ENCODE measurements at regions not wholly inside any gene's neighbourhood (a gene's known extent, or its start where the extent isn't known, plus 50 kb on each side); places are given as distances from the start of the nearest gene placed in this dataset.

DNA sequence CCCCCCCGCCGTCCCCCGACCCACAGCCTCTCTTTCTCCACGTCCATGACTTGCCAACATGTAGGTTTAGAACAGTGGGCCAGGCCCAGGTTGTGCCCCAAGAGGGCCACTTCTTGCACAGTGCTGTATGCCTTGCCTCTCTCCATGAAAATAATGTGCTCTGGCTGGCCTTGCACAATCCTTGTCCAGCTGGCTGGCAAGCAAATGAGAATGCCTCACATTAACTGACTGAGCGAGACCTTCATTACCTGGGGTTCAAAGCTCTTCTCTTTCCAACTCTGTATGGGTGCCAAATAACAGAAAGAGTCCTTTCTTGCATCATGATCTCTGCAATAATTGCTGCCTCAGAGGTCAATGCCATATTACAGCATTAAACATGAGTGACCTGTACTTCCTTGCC, 416.6 kb downstream of the FGF13 start:
- no peak for FAIRE-seq
- POLR2A ChIA-PET = no interaction called here
- Histone ChIP-seq H3K4me3 (no peak overlapping the region), H3K9ac (ENCODE audit: control insufficient read depth, insufficient read depth, low read length) (no peak overlapping the region), H3K4me1 (ENCODE audit: control insufficient read depth, insufficient read depth, low read length) (no peaks in the 10 kb centered on the region), H3K27me3 (replicated peaks in 1 of 2; ENCODE audit: control insufficient read depth in 2 of 2, insufficient read depth in 2 of 2, low read length in 1 of 2) (no peaks in the 10 kb centered on the region), H3K9me3 (replicated peaks; ENCODE audit: control insufficient read depth, insufficient read depth, low read length) (no peaks in the 10 kb centered on the region), H4K20me1 (ENCODE audit: control insufficient read depth, insufficient read depth) (no peaks in the 10 kb centered on the region), H3K36me3 (ENCODE audit: control insufficient read depth in 2 of 2, insufficient read depth in 2 of 2, low read length in 1 of 2) (no peaks in the 10 kb centered on the region), H3K79me2 (ENCODE audit: control insufficient read depth, insufficient read depth, low read length) (no peaks in the 10 kb centered on the region), H2AFZ (ENCODE audit: control insufficient read depth, low read depth, low read length) (no peak overlapping the region), H3K4me2 (ENCODE audit: control insufficient read depth, insufficient read depth) (no peak overlapping the region), H3K27ac (ENCODE audit: control insufficient read depth, insufficient read depth) (no peak overlapping the region)
- CTCF ChIA-PET = no interaction called here
- WGBS (ENCODE audit: insufficient coverage, insufficient replicate concordance, low lambda C conversion rate, missing lambda C conversion rate) = 2% methylated on average over 5 of the region's 5 CpGs
- in situ Hi-C loops (cut with MboI) = no loop called here
- SMC1A ChIA-PET (ENCODE audit: uncharacterized antibody, unreplicated experiment) = no interaction called here
- TF ChIP-seq MEF2B (IDR thresholded peaks at IDR 0.05; ENCODE audit: partially characterized antibody, poor library complexity, severe bottlenecking) (no peak), BMI1 (IDR thresholded peaks at IDR 0.05; ENCODE audit: borderline replicate concordance) (no peak), TCF12 (IDR thresholded peaks at IDR 0.05; ENCODE audit: low read depth, low read length) (no peak), SMARCA5 (IDR thresholded peaks at IDR 0.05) (no peak), SUPT20H (IDR thresholded peaks at IDR 0.05; ENCODE audit: borderline replicate concordance, control insufficient read depth, low read depth, low read length) (no peak), EP300 (IDR thresholded peaks at IDR 0.05; ENCODE audit: borderline replicate concordance in 1 of 2, control insufficient read depth in 1 of 2, low read depth in 2 of 2, low read length in 2 of 2) (no peak), ZNF24 (IDR thresholded peaks at IDR 0.05) (no peak), STAT1 (conservative IDR thresholded peaks at IDR 0.05) (no peak), SREBF1 (IDR thresholded peaks at IDR 0.05; ENCODE audit: low read length) (no peak), JUNB (IDR thresholded peaks at IDR 0.05) (no peak), WRNIP1 (IDR thresholded peaks at IDR 0.05; ENCODE audit: borderline replicate concordance, low read depth, low read length) (no peak), POU2F2 (IDR thresholded peaks at IDR 0.05; ENCODE audit: borderline replicate concordance, low read depth, low read length) (no peak), YBX1 (IDR thresholded peaks at IDR 0.05) (no peak), GATAD2B (conservative IDR thresholded peaks at IDR 0.05; ENCODE audit: low read depth) (no peak)
- intact Hi-C loops (cut with micrococcal nuclease; ENCODE audit: unreplicated experiment) = loop anchor here (5.0 kb wide), 1 partner anchor 452 kb away; no protein-coding TSS in a partner anchor
- DNase-seq (ENCODE audit: low read depth, low spot score) = no peak
- ATAC-seq = no peak
- no TSS peak for BruUV-seq (replicated peaks)
- RAD21 ChIA-PET (ENCODE audit: unreplicated experiment) = no interaction called here

All from GM12878 (cell line).